Sigmoid colon (tissue), 4 donors: ENCODE measurements at regions not wholly inside any gene's neighbourhood (a gene's known extent, or its start where the extent isn't known, plus 50 kb on each side); places are given as distances from the start of the nearest gene placed in this dataset.

Experiments
- EP300 ChIP-seq, 4 donors: sonication (generic); formaldehyde crosslinking; IDR thresholded peaks; one replicate each; pipeline ENCODE4 v1.6.1; 2017; ENCODE audit warnings: antibody characterized with exemption in 4 of 4
- POLR2A ChIP-seq, 2 donors: fragments of 450-650 bp; IDR thresholded peaks; one replicate each; pipeline ENCODE4 v1.6.1; 2016; ENCODE audit warnings: antibody characterized with exemption in 2 of 2, mild to moderate bottlenecking in 2 of 2, moderate library complexity in 2 of 2
- TF ChIP-seq, protein P1 (sequence below), 4 experiments: fragments of 450-650 bp in 3 of 4; fragments of 200-600 bp in 1 of 4; IDR thresholded peaks; one replicate each; pipeline ENCODE4 v1.5.1; 2016 to 2019; ENCODE audit warnings: antibody characterized with exemption in 4 of 4, mild to moderate bottlenecking in 3 of 4, moderate library complexity in 2 of 4

GRCh38 chr5:163612358-163613149 lies 107.1 kb downstream of the MAT2B start:
- TF ChIP-seq, protein P1, sequence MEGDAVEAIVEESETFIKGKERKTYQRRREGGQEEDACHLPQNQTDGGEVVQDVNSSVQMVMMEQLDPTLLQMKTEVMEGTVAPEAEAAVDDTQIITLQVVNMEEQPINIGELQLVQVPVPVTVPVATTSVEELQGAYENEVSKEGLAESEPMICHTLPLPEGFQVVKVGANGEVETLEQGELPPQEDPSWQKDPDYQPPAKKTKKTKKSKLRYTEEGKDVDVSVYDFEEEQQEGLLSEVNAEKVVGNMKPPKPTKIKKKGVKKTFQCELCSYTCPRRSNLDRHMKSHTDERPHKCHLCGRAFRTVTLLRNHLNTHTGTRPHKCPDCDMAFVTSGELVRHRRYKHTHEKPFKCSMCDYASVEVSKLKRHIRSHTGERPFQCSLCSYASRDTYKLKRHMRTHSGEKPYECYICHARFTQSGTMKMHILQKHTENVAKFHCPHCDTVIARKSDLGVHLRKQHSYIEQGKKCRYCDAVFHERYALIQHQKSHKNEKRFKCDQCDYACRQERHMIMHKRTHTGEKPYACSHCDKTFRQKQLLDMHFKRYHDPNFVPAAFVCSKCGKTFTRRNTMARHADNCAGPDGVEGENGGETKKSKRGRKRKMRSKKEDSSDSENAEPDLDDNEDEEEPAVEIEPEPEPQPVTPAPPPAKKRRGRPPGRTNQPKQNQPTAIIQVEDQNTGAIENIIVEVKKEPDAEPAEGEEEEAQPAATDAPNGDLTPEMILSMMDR (IDR thresholded peaks at IDR 0.05), result no peak
- TF ChIP-seq POLR2A (IDR thresholded peaks at IDR 0.05) (no peak), EP300 (IDR thresholded peaks at IDR 0.05) (no peak)
